Body of pancreas (tissue), 4 donors: ENCODE measurements at regions not wholly inside any gene's neighbourhood (a gene's known extent, or its start where the extent isn't known, plus 50 kb on each side); places are given as distances from the start of the nearest gene placed in this dataset.

Source experiments
- CTCF ChIP-seq, 7 experiments: fragments of 450-650 bp in 4 of 7; fragments of 200-600 bp in 3 of 7; sonication (generic) in 3 of 7; IDR thresholded peaks; one replicate each; pipeline ENCODE4 v1.5.1; 2016 to 2019; ENCODE audit warnings: antibody characterized with exemption in 7 of 7
- POLR2A ChIP-seq, 3 donors: fragments of 450-650 bp; IDR thresholded peaks; one replicate each; pipeline ENCODE4 v1.6.1; 2016; ENCODE audit warnings: antibody characterized with exemption in 3 of 3, mild to moderate bottlenecking in 2 of 3

- TF ChIP-seq CTCF (IDR thresholded peaks at IDR 0.05) (no peak), POLR2A (IDR thresholded peaks at IDR 0.05) (no peak)
These were observed 867.1 kb downstream of the GATA3 start for GRCh38 chr10:8921568-8921967.
